Colonic mucosa (tissue), 4 donors: ENCODE measurements at regions not wholly inside any gene's neighbourhood (a gene's known extent, or its start where the extent isn't known, plus 50 kb on each side); places are given as distances from the start of the nearest gene placed in this dataset.

Experiments used
- DNase-seq: peaks from one replicate; pipeline ENCODE4 v3.0.0-alpha.2; 2020
- H3K27ac ChIP-seq: fragments of 200-600 bp; one replicate; pipeline ENCODE4 v1.8.0; 2021
- H3K27me3 ChIP-seq: fragments of 200-600 bp; one replicate; pipeline ENCODE4 v1.8.0; 2021
- H3K36me3 ChIP-seq: fragments of 200-600 bp; one replicate; pipeline ENCODE4 v1.8.0; 2021
- H3K4me1 ChIP-seq: fragments of 200-600 bp; one replicate; pipeline ENCODE4 v1.8.0; 2021; ENCODE audit warnings: mild to moderate bottlenecking
- H3K4me3 ChIP-seq: fragments of 200-600 bp; one replicate; pipeline ENCODE4 v1.8.0; 2021
- H3K9ac ChIP-seq, 2 donors: one replicate each; pipeline ENCODE4 v1.7.0; 2013; ENCODE audit warnings: control low read depth in 2 of 2, low read depth in 2 of 2, low read length in 2 of 2
- H3K9me3 ChIP-seq: fragments of 200-600 bp; one replicate; pipeline ENCODE4 v1.8.0; 2021
- CTCF ChIP-seq: fragments of 200-600 bp; IDR thresholded peaks from one replicate; pipeline ENCODE4 v1.8.0; 2022; ENCODE audit warnings: antibody characterized with exemption, mild to moderate bottlenecking
- intact Hi-C: fragments of 100-400 bp; cut with DNase I; formaldehyde crosslinking; loops from one replicate; pipeline ENCODE4 v1.14.1; 2022
- donor health status: healthy.
- donor health status: DM: no; HTN: no; CAD: no.
- donor health status: DM: no; HTN: no; CAD: no.

- no peaks in the 10 kb centered on the region for H3K4me1 ChIP-seq
- no peaks in the 10 kb centered on the region for H3K9me3 ChIP-seq
- H3K27ac ChIP-seq = no peak overlapping the region
- H3K27me3 ChIP-seq = no peaks in the 10 kb centered on the region
- no peak for DNase-seq
- intact Hi-C loops = no loop called here
- no peak overlapping the region for H3K9ac ChIP-seq
- no peaks in the 10 kb centered on the region for H3K36me3 ChIP-seq
- no peak overlapping the region for H3K4me3 ChIP-seq
- no peak for TF ChIP-seq CTCF
These were observed 614.6 kb downstream of the DHX35 start for GRCh38 chr20:39576771-39577170.

- Histone ChIP-seq H3K9me3 (no peaks in the 10 kb centered on the region), H3K27me3 (no peaks in the 10 kb centered on the region), H3K4me1 (no peaks in the 10 kb centered on the region), H3K9ac (no peak overlapping the region), H3K27ac (no peak overlapping the region), H3K4me3 (no peak overlapping the region), H3K36me3 (no peaks in the 10 kb centered on the region)
- intact Hi-C loops = no loop called here
- no peak for DNase-seq
- no peak for TF ChIP-seq CTCF
These were observed 611.9 kb downstream of the DHX35 start for GRCh38 chr20:39574061-39574460.

- no peaks in the 10 kb centered on the region for H3K4me1 ChIP-seq
- no peaks in the 10 kb centered on the region for H3K27me3 ChIP-seq
- TF ChIP-seq CTCF = no peak
- no peak overlapping the region for H3K27ac ChIP-seq
- H3K9me3 ChIP-seq = no peaks in the 10 kb centered on the region
- intact Hi-C loops = no loop called here
- no peaks in the 10 kb centered on the region for H3K36me3 ChIP-seq
- no peak overlapping the region for H3K4me3 ChIP-seq
- no peak overlapping the region for H3K9ac ChIP-seq
- DNase-seq = no peak
These were observed 609.0 kb downstream of the DHX35 start for GRCh38 chr20:39571171-39571570.

GRCh38 chr20:39568109-39568508 lies 606.0 kb downstream of the DHX35 start:
- intact Hi-C loops = no loop called here

GRCh38 chr20:39563349-39563748 lies 601.2 kb downstream of the DHX35 start:
- Histone ChIP-seq H3K36me3 (no peaks in the 10 kb centered on the region), H3K9me3 (no peaks in the 10 kb centered on the region), H3K27ac (no peak overlapping the region), H3K9ac (no peak overlapping the region), H3K27me3 (no peaks in the 10 kb centered on the region), H3K4me1 (no peaks in the 10 kb centered on the region), H3K4me3 (no peak overlapping the region)
- no peak for TF ChIP-seq CTCF
- DNase-seq = no peak
- intact Hi-C loops = no loop called here

More at GRCh38 chr20:39568109-39568508, 606.0 kb downstream of the DHX35 start:
- H3K27me3 ChIP-seq = no peaks in the 10 kb centered on the region
- no peak overlapping the region for H3K9ac ChIP-seq
- H3K36me3 ChIP-seq = no peaks in the 10 kb centered on the region
- no peaks in the 10 kb centered on the region for H3K9me3 ChIP-seq
- H3K4me3 ChIP-seq = no peak overlapping the region
- no peak overlapping the region for H3K27ac ChIP-seq
- no peaks in the 10 kb centered on the region for H3K4me1 ChIP-seq
- no peak for DNase-seq
- TF ChIP-seq CTCF = no peak

GRCh38 chr20:39554341-39554740 lies 592.2 kb downstream of the DHX35 start:
- Histone ChIP-seq H3K9me3 (no peaks in the 10 kb centered on the region), H3K27ac (no peak overlapping the region), H3K27me3 (no peaks in the 10 kb centered on the region), H3K9ac (no peak overlapping the region), H3K36me3 (no peaks in the 10 kb centered on the region), H3K4me1 (no peaks in the 10 kb centered on the region), H3K4me3 (no peak overlapping the region)
- TF ChIP-seq CTCF = no peak
- DNase-seq = no peak
- intact Hi-C loops = no loop called here
